CD8-positive, alpha-beta memory T cell (primary cell): ENCODE measurements at regions not wholly inside any gene's neighbourhood (a gene's known extent, or its start where the extent isn't known, plus 50 kb on each side); places are given as distances from the start of the nearest gene placed in this dataset.

Experiments used
- CTCF ChIA-PET: fragments of 350-600 bp; sonication (Branson Sonifier 250); formaldehyde crosslinking; loops from one replicate; lab custom pipeline; 2021; ENCODE audit warnings: antibody characterized with exemption; lab: Charles Lee
- POLR2A ChIA-PET: fragments of 350-600 bp; sonication (Branson Sonifier 250); formaldehyde crosslinking; loops from one replicate; lab custom pipeline; 2021; ENCODE audit warnings: antibody characterized with exemption; lab: Charles Lee
- DNase-seq, 5 donors: peaks; one replicate each; pipeline versions ENCODE4 v3.0.0 to v3.0.0-alpha.2; 2020 to 2022; ENCODE audit warnings: mixed read lengths in 1 of 5
- H3K27ac ChIP-seq: one replicate; pipeline ENCODE4 v1.7.0; 2013; ENCODE audit warnings: low read depth, mild to moderate bottlenecking, low read length, moderate library complexity
- H3K27me3 ChIP-seq: 2 replicates; pipeline ENCODE4 v1.7.0; 2013; ENCODE audit warnings: low read length, mild to moderate bottlenecking; ENCODE audit not compliant: insufficient read depth, poor library complexity, severe bottlenecking
- H3K36me3 ChIP-seq: 2 replicates; pipeline ENCODE4 v1.7.0; 2013; ENCODE audit warnings: mild to moderate bottlenecking, low read length, moderate library complexity; ENCODE audit not compliant: insufficient read depth
- H3K4me1 ChIP-seq: 2 replicates; pipeline ENCODE4 v1.7.0; 2013; ENCODE audit warnings: mild to moderate bottlenecking, low read length, moderate library complexity; ENCODE audit not compliant: insufficient read depth
- H3K4me3 ChIP-seq: 2 replicates; pipeline ENCODE4 v1.7.0; 2013; ENCODE audit warnings: mild to moderate bottlenecking, low read length
- H3K9me3 ChIP-seq: 2 replicates; pipeline ENCODE4 v1.7.0; 2013; ENCODE audit warnings: mild to moderate bottlenecking, low read length
- H3K27ac Mint-ChIP-seq, 8 donors: one replicate each; pipeline ENCODE4 v1.8.0; 2020 to 2021; ENCODE audit warnings: mixed read lengths in 8 of 8, mild to moderate bottlenecking in 6 of 8, inconsistent platforms in 3 of 8, moderate library complexity in 3 of 8
- H3K27me3 Mint-ChIP-seq, 2 donors: one replicate each; pipeline ENCODE4 v1.8.0; 2020 to 2021; ENCODE audit warnings: mixed read lengths in 2 of 2, mild to moderate bottlenecking in 1 of 2, moderate library complexity in 1 of 2
- H3K36me3 Mint-ChIP-seq, 3 donors: one replicate each; pipeline ENCODE4 v1.8.0; 2020 to 2021; ENCODE audit warnings: mixed read lengths in 3 of 3, inconsistent platforms in 1 of 3, mild to moderate bottlenecking in 1 of 3
- H3K4me1 Mint-ChIP-seq, 3 donors: one replicate each; pipeline ENCODE4 v1.8.0; 2020 to 2021; ENCODE audit warnings: mixed read lengths in 3 of 3, inconsistent platforms in 1 of 3, mild to moderate bottlenecking in 1 of 3
- H3K4me3 Mint-ChIP-seq, 7 donors: one replicate each; pipeline ENCODE4 v1.8.0; 2020 to 2021; ENCODE audit warnings: mixed read lengths in 7 of 7, mild to moderate bottlenecking in 6 of 7, moderate library complexity in 4 of 7, inconsistent platforms in 2 of 7
- H3K9me3 Mint-ChIP-seq, 5 donors: one replicate each; pipeline ENCODE4 v1.8.0; 2020 to 2022; ENCODE audit warnings: mixed read lengths in 5 of 5, mild to moderate bottlenecking in 3 of 5, moderate library complexity in 2 of 5, inconsistent platforms in 1 of 5

DNA sequence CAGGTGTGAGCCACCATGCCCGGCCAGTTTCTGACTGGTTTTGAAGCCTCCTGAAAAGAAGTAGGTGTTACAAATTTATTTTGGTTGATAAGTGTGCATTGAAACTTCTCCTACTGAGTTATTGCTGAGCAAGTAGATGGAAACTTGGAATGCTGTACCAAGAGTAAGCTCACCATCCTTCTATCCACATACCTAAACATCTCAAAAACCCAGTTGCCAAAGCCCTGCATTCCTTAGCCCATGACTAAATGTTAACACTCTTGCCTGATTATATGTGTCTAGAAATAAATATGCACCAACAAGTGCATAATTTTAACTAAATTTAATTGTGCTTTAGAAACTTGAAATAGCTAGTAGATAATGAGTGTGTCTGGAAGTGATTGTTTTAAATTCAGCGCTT, 357.8 kb downstream of the DUSP6 start:
- no peaks in the 10 kb centered on the region for H3K27me3 ChIP-seq
- H3K4me3 Mint-ChIP-seq, result no peak overlapping the region
- H3K4me3 ChIP-seq, result no peak overlapping the region
- DNase-seq, result no peak
- peaks cover 6 to 37% of the 10 kb centered on the region in 2 donors for H3K27me3 Mint-ChIP-seq
- H3K9me3 Mint-ChIP-seq, result no peaks in the 10 kb centered on the region
- H3K9me3 ChIP-seq, result no peaks in the 10 kb centered on the region
- no peaks in the 10 kb centered on the region for H3K36me3 Mint-ChIP-seq
- H3K27ac Mint-ChIP-seq, result no peak overlapping the region
- POLR2A ChIA-PET, result no interaction called here
- H3K4me1 ChIP-seq, result no peaks in the 10 kb centered on the region
- H3K4me1 Mint-ChIP-seq, result no peaks in the 10 kb centered on the region
- no peak overlapping the region for H3K27ac ChIP-seq
- H3K36me3 ChIP-seq, result no peaks in the 10 kb centered on the region
- CTCF ChIA-PET, result no interaction called here

DNA sequence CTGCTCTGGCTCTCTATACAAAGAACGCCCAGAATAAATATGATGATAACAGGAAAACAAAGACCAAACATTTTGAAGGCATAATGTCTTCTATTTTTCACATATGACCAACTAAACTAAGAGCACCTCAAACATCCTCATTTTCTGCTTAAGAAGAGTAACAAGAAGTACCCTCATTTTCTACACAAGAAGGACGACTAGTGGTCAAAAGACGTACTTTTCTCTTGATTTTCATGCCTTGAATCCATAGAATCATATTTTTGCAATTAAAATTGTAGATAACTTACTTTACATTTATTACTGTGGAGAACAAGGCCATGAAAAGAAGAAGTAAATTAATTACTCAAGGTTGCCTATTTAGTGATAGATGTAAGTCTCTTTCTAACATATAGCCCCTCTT, 358.6 kb downstream of the DUSP6 start:
- Histone ChIP-seq H3K4me1 (no peaks in the 10 kb centered on the region), H3K36me3 (no peaks in the 10 kb centered on the region), H3K4me3 (no peak overlapping the region), H3K27me3 (no peaks in the 10 kb centered on the region), H3K9me3 (no peaks in the 10 kb centered on the region), H3K27ac (no peak overlapping the region)
- Mint-ChIP-seq H3K27me3 (peaks cover 6 to 37% of the 10 kb centered on the region in 2 donors), H3K36me3 (no peaks in the 10 kb centered on the region), H3K27ac (no peak overlapping the region), H3K9me3 (no peaks in the 10 kb centered on the region), H3K4me1 (no peaks in the 10 kb centered on the region), H3K4me3 (no peak overlapping the region)
- CTCF ChIA-PET, result no interaction called here
- POLR2A ChIA-PET, result no interaction called here
- DNase-seq, result no peak

DNA sequence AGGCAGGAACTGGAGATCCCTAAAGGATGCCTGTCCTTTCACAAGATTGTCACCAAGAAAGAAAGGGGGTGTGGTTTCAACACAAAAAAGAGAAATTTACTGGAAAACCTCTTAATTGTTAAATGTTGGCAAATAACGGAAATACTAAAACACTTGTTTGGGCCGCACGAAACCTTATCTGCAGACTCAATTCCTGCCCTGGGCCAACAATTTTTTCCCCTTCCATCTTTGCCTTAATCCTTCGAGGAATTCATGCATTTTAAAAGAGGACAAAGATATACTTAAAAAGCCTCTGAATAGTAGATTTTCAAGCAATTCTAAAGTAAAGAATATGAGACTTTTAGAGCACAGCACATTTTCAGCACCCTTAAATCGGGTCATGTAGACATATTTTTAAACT, 366.2 kb downstream of the DUSP6 start:
- no peaks in the 10 kb centered on the region for H3K4me1 Mint-ChIP-seq
- POLR2A ChIA-PET, result no interaction called here
- H3K4me3 Mint-ChIP-seq, result no peak overlapping the region

DNA sequence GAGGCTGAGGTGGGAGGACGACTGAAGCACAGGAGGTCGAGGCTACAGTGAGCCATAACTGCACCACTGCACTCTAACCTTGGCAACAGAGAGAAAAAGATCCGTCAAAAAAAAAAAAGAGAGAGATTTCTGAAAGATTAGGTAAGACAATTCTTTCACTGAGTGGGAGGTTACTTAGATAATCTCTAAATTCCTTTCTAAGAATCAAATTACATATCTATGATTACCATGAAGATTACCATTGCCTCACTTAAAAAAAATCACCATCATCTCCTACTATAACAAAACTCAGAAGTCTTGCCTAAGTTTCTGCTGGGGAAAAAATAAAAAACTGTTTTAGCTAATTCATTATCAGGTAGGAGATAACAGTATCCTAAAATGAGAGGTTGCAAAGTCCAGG, 366.7 kb downstream of the DUSP6 start:
- Histone ChIP-seq H3K4me3 (no peak overlapping the region), H3K9me3 (no peaks in the 10 kb centered on the region), H3K36me3 (no peaks in the 10 kb centered on the region), H3K4me1 (no peaks in the 10 kb centered on the region), H3K27ac (no peak overlapping the region), H3K27me3 (no peaks in the 10 kb centered on the region)
- ChIA-PET CTCF (no interaction called here), POLR2A (no interaction called here)
- no peak for DNase-seq
- Mint-ChIP-seq H3K9me3 (no peaks in the 10 kb centered on the region), H3K36me3 (no peaks in the 10 kb centered on the region), H3K27me3 (peaks cover 7 to 8% of the 10 kb centered on the region in 2 donors), H3K4me3 (no peak overlapping the region), H3K27ac (no peak overlapping the region), H3K4me1 (no peaks in the 10 kb centered on the region)

More for the DNA sequence above, 366.2 kb downstream of the DUSP6 start:
- no peak for DNase-seq
- Histone ChIP-seq H3K36me3 (no peaks in the 10 kb centered on the region), H3K27me3 (no peaks in the 10 kb centered on the region), H3K4me3 (no peak overlapping the region), H3K9me3 (no peaks in the 10 kb centered on the region), H3K27ac (no peak overlapping the region), H3K4me1 (no peaks in the 10 kb centered on the region)
- CTCF ChIA-PET, result no interaction called here
- Mint-ChIP-seq H3K9me3 (no peaks in the 10 kb centered on the region), H3K27ac (no peak overlapping the region), H3K36me3 (no peaks in the 10 kb centered on the region), H3K27me3 (peaks cover 9 to 13% of the 10 kb centered on the region in 2 donors)

DNA sequence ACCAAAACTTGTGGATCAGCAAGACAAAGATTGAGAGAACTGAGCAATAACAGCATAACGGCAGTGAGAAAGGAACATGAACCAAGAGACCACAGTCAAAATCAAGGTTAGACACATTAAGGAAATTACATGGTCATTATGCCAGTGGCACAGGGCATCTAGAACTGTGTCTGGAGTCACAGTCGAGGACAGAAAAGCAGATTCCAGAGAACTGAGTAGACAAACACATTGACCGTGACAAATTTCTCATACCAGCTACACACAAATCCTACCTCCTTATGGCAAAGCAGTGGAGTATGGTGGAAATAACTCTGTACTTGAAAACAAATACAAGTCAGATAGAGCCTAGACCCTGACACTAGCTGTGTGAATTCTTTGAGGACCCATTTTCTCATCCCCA, 367.3 kb downstream of the DUSP6 start:
- no peak for DNase-seq
- H3K9me3 Mint-ChIP-seq, result no peaks in the 10 kb centered on the region
- ChIA-PET CTCF (no interaction called here), POLR2A (no interaction called here)
- H3K4me3 Mint-ChIP-seq, result no peak overlapping the region
- no peak overlapping the region for H3K27ac Mint-ChIP-seq
- peaks cover 6% of the 10 kb centered on the region in 2 donors for H3K27me3 Mint-ChIP-seq
- Histone ChIP-seq H3K27ac (no peak overlapping the region), H3K4me3 (no peak overlapping the region), H3K4me1 (no peaks in the 10 kb centered on the region), H3K9me3 (no peaks in the 10 kb centered on the region), H3K27me3 (no peaks in the 10 kb centered on the region), H3K36me3 (no peaks in the 10 kb centered on the region)
- no peaks in the 10 kb centered on the region for H3K36me3 Mint-ChIP-seq
- no peaks in the 10 kb centered on the region for H3K4me1 Mint-ChIP-seq

DNA sequence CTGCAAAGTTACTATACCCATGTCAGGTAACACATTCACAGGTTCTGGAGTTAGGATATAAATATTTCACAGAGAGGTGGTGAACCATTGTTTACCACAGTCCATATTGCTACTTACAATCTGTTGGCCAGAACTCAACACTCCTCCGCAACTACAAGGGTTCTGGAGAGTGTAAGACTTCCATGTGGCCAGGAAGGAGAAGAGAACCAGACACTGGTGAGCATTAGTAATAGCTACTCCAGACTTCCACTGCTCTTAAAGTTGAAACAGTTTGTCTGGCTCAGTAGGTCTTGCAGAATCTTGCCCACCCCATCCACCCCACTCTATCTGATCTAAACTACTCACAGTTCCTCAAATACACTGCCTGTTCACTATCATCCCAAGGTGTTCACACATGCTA, 369.6 kb downstream of the DUSP6 start:
- H3K9me3 Mint-ChIP-seq, result no peaks in the 10 kb centered on the region
- Histone ChIP-seq H3K4me3 (no peak overlapping the region), H3K27ac (no peak overlapping the region), H3K4me1 (no peaks in the 10 kb centered on the region), H3K9me3 (no peaks in the 10 kb centered on the region), H3K36me3 (no peaks in the 10 kb centered on the region), H3K27me3 (no peaks in the 10 kb centered on the region)
- no peak overlapping the region for H3K4me3 Mint-ChIP-seq
- no peaks in the 10 kb centered on the region for H3K36me3 Mint-ChIP-seq
- ChIA-PET CTCF (no interaction called here), POLR2A (no interaction called here)
- H3K27me3 Mint-ChIP-seq, result peaks cover 4 to 8% of the 10 kb centered on the region in 2 donors
- H3K4me1 Mint-ChIP-seq, result no peaks in the 10 kb centered on the region
- no peak for DNase-seq
- no peak overlapping the region for H3K27ac Mint-ChIP-seq

DNA sequence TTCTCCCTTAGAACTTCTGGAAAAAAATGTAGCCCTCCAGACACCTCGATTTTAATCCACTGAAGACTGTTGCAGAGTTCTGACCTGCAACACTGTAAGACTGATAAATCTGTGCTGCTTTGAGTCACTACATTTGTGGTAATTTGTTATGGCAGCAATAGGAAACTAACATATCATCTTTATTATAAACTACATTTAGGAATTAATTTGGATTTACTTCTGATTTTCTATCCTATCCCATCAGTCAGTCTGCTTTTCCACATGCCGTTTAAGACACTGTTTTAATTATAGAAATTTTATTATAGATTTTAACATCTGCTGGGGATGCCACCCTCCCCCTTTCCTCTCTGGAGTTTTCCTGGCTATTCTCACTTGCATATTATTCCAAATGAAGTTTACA, 375.2 kb downstream of the DUSP6 start:
- POLR2A ChIA-PET, result no interaction called here

DNA sequence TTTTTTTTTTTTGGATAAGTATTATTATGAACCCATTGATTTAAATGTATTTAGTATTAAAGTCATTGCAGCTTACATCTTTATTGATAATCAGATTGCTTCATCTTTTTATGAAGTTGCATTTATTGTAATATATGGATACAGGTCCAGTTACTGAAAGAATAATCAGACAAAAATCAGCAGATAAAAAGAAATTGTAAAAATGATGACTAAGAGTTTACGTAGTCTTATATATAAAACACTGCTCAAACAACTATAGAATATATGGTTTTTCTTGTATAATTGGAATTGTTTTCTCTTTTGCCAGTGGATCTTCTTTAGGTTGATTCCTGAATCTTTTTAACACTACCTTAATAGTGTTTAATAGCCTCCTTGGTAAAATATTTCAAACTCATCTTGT, 378.3 kb downstream of the DUSP6 start:
- no peak overlapping the region for H3K4me3 Mint-ChIP-seq
- H3K4me1 ChIP-seq, result no peaks in the 10 kb centered on the region
- H3K4me3 ChIP-seq, result no peak overlapping the region
- H3K27me3 Mint-ChIP-seq, result peaks cover under 1 to 9% of the 10 kb centered on the region in 2 donors
- no peak for DNase-seq
- no peaks in the 10 kb centered on the region for H3K4me1 Mint-ChIP-seq
- ChIA-PET CTCF (no interaction called here), POLR2A (no interaction called here)
- H3K27me3 ChIP-seq, result no peaks in the 10 kb centered on the region
- H3K36me3 ChIP-seq, result no peaks in the 10 kb centered on the region
- H3K9me3 ChIP-seq, result no peaks in the 10 kb centered on the region
- no peaks in the 10 kb centered on the region for H3K9me3 Mint-ChIP-seq
- H3K27ac Mint-ChIP-seq, result no peak overlapping the region
- no peak overlapping the region for H3K27ac ChIP-seq
- no peaks in the 10 kb centered on the region for H3K36me3 Mint-ChIP-seq

More for the DNA sequence above, 375.2 kb downstream of the DUSP6 start:
- no peaks in the 10 kb centered on the region for H3K4me1 ChIP-seq
- Mint-ChIP-seq H3K4me3 (no peak overlapping the region), H3K27ac (no peak overlapping the region), H3K36me3 (no peaks in the 10 kb centered on the region), H3K4me1 (no peaks in the 10 kb centered on the region), H3K9me3 (no peaks in the 10 kb centered on the region), H3K27me3 (peaks cover 0 to 10% of the 10 kb centered on the region in 2 donors)
- CTCF ChIA-PET, result no interaction called here
- H3K9me3 ChIP-seq, result no peaks in the 10 kb centered on the region
- no peak for DNase-seq
- no peaks in the 10 kb centered on the region for H3K36me3 ChIP-seq
- no peak overlapping the region for H3K4me3 ChIP-seq
- H3K27ac ChIP-seq, result no peak overlapping the region
- no peaks in the 10 kb centered on the region for H3K27me3 ChIP-seq

DNA sequence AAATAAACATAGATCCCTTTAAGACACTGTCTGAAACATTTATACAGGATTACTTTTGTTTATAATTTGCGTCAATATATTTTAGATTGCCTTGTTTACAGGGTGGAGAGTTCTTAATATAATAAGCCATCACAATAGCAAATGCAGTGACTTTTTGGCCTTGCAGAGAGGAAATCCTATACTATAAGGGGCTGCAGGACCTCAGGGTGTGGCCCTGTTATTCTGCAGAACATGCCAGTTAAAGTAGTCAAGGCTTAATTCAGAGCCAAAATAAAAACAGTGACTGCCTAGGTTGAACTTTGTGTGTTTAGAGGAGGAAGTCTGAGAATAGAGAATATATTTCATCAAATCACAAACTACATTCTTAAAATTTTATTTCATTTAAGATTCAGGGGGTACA, 381.6 kb downstream of the DUSP6 start:
- ChIA-PET POLR2A (no interaction called here), CTCF (no interaction called here)
- no peaks in the 10 kb centered on the region for H3K27me3 ChIP-seq
- peaks cover 1 to 8% of the 10 kb centered on the region in 2 donors for H3K27me3 Mint-ChIP-seq
- H3K36me3 Mint-ChIP-seq, result no peaks in the 10 kb centered on the region
- H3K4me3 Mint-ChIP-seq, result no peak overlapping the region
- DNase-seq, result no peak
- no peaks in the 10 kb centered on the region for H3K9me3 Mint-ChIP-seq
- H3K9me3 ChIP-seq, result no peaks in the 10 kb centered on the region
- no peak overlapping the region for H3K4me3 ChIP-seq
- no peak overlapping the region for H3K27ac Mint-ChIP-seq
- no peaks in the 10 kb centered on the region for H3K4me1 ChIP-seq
- H3K4me1 Mint-ChIP-seq, result no peaks in the 10 kb centered on the region
- H3K27ac ChIP-seq, result no peak overlapping the region
- H3K36me3 ChIP-seq, result no peaks in the 10 kb centered on the region
